Activated B cell treated with CpG ODN at 0.5 μM for 24 hours (primary cell): ENCODE measurements at regions not wholly inside any gene's neighbourhood (a gene's known extent, or its start where the extent isn't known, plus 50 kb on each side); places are given as distances from the start of the nearest gene placed in this dataset.
A peak's percentile ranks its signal among the peaks of the same experiment; 100 is the strongest.

Source experiments
- ATAC-seq: fragments of 200-7000 bp; cut with Tn5 transposase; one replicate; pipeline ENCODE4 v1.10.0; 2021; ENCODE audit warnings: low read depth, mild to moderate bottlenecking, moderate library complexity
- CTCF ChIA-PET: fragments of 350-600 bp; sonication (Branson Sonifier 250); formaldehyde crosslinking; loops from one replicate; lab custom pipeline; 2021; ENCODE audit warnings: antibody characterized with exemption; lab: Charles Lee
- POLR2A ChIA-PET: fragments of 350-600 bp; sonication (Branson Sonifier 250); formaldehyde crosslinking; loops from one replicate; lab custom pipeline; 2021; ENCODE audit warnings: antibody characterized with exemption; lab: Charles Lee
- DNase-seq: peaks from one replicate; pipeline ENCODE4 v3.0.0; 2022
- H3K27ac Mint-ChIP-seq: one replicate; pipeline ENCODE4 v1.8.0; 2020; ENCODE audit warnings: mixed read lengths
- H3K27me3 Mint-ChIP-seq: one replicate; pipeline ENCODE4 v1.8.0; 2021; ENCODE audit warnings: mixed read lengths
- H3K36me3 Mint-ChIP-seq: one replicate; pipeline ENCODE4 v1.8.0; 2021; ENCODE audit warnings: low read depth, mixed read lengths
- H3K4me1 Mint-ChIP-seq: one replicate; pipeline ENCODE4 v1.8.0; 2021; ENCODE audit warnings: mixed read lengths
- H3K4me3 Mint-ChIP-seq: one replicate; pipeline ENCODE4 v1.8.0; 2020; ENCODE audit warnings: mild to moderate bottlenecking, mixed read lengths
- H3K9me3 Mint-ChIP-seq: one replicate; pipeline ENCODE4 v1.8.0; 2020; ENCODE audit warnings: mixed read lengths
- CTCF ChIP-seq: fragments of 200-600 bp; IDR thresholded peaks from one replicate; pipeline ENCODE4 v1.8.0; 2022; ENCODE audit warnings: antibody characterized with exemption, mild to moderate bottlenecking
- intact Hi-C: fragments of 100-400 bp; cut with micrococcal nuclease; formaldehyde crosslinking; loops from one replicate; pipeline ENCODE4 v1.15.1; 2024

DNA sequence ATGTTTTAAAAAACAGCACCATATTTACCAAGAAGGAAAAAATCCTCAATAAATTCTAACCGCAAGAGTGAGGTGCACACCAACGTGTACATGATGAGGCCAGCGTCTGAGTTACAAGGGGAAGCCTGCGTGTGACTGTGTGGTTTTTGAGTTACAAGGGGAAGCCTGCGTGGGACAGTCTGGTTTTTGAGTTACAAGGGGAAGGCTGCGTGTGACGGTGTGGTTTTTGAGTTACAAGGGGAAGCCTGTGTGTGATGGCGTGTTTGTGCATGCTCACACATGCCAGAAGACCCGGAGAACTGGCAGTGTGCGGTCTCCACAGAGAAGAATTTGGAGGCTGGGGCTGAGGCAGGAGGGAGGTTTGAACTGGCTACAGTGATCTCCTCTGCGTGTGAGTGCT is 1376.4 kb downstream of the TBC1D22A start:
- POLR2A ChIA-PET = no interaction called here
- H3K36me3 Mint-ChIP-seq = no peaks in the 10 kb centered on the region
- peaks cover 10% of the 10 kb centered on the region for H3K4me1 Mint-ChIP-seq
- CTCF ChIA-PET = no interaction called here
- peaks cover 3% of the 10 kb centered on the region for H3K9me3 Mint-ChIP-seq
- H3K27ac Mint-ChIP-seq = no peak overlapping the region
- no peak for DNase-seq
- peaks cover 13% of the 10 kb centered on the region for H3K27me3 Mint-ChIP-seq
- no peak overlapping the region for H3K4me3 Mint-ChIP-seq
- intact Hi-C loops = no loop called here
- ATAC-seq = peak; percentile 31
- no peak for TF ChIP-seq CTCF

GRCh38 chr22:48138427-48138826 is 1376.0 kb downstream of the TBC1D22A start:
- H3K27ac Mint-ChIP-seq = no peak overlapping the region
- ATAC-seq = no peak
- intact Hi-C loops = no loop called here
- no peak for DNase-seq
- ChIA-PET POLR2A (no interaction called here), CTCF (no interaction called here)
- no peak overlapping the region for H3K4me3 Mint-ChIP-seq
- peaks cover 10% of the 10 kb centered on the region for H3K4me1 Mint-ChIP-seq
- H3K27me3 Mint-ChIP-seq = peaks cover 11% of the 10 kb centered on the region
- H3K9me3 Mint-ChIP-seq = peaks cover 3% of the 10 kb centered on the region
- H3K36me3 Mint-ChIP-seq = no peaks in the 10 kb centered on the region
- TF ChIP-seq CTCF = no peak

DNA sequence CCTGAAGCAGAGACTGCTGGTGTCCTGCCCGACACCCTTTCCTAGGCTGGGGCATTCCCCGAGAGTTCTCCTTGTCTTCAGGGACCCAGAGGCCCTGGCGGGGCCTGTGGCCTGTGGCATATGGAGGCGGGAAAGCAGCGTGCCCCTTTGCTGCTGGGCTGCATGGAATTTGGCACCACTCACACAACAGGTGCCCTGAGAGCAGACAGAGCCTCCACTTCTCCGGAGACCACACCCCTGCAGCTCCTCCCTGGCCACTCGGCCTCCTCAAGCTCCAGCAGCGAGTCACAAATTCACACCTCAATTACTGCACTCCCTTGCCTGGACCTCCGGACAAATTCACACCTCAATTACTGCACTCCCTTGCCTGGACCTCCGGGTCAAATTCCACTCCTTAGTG is 1375.2 kb downstream of the TBC1D22A start:
- Mint-ChIP-seq H3K9me3 (no peaks in the 10 kb centered on the region), H3K27me3 (peaks cover 4% of the 10 kb centered on the region), H3K4me3 (no peak overlapping the region), H3K4me1 (peaks cover 10% of the 10 kb centered on the region), H3K36me3 (no peaks in the 10 kb centered on the region), H3K27ac (no peak overlapping the region)
- no peak for TF ChIP-seq CTCF
- intact Hi-C loops = no loop called here
- DNase-seq = no peak
- ATAC-seq = no peak
- CTCF ChIA-PET = no interaction called here
- POLR2A ChIA-PET = no interaction called here

DNA sequence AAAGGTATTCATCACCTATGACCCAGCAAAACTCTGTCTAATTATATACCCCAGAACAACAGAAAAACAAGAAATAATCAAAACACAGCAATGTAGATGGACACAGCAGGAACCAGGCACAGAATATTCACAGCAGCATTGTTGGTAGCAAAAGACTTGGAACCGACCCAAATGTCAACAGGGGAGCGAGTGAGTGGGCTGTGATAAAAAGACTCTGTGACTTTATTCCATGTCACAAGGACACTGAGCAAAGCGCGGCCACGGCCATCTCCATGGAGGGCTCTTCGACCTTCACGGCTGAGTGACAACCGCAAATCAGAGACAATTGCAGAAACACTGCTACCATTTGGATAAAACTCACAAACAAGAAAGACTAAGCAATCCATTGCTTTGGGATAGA is 1373.1 kb downstream of the TBC1D22A start:
- Mint-ChIP-seq H3K9me3 (no peaks in the 10 kb centered on the region), H3K27ac (no peak overlapping the region), H3K4me1 (peaks cover 10% of the 10 kb centered on the region), H3K36me3 (no peaks in the 10 kb centered on the region), H3K27me3 (no peaks in the 10 kb centered on the region), H3K4me3 (no peak overlapping the region)
- no peak for DNase-seq
- intact Hi-C loops = no loop called here
- no peak for TF ChIP-seq CTCF
- ChIA-PET POLR2A (no interaction called here), CTCF (interaction anchor here (0.6 kb wide), 1 partner anchor 231 kb away, joined by 3 read pairs; no protein-coding TSS in a partner anchor)
- no peak for ATAC-seq

- Mint-ChIP-seq H3K36me3 (no peaks in the 10 kb centered on the region), H3K9me3 (peaks cover 2% of the 10 kb centered on the region), H3K4me1 (peaks cover 7% of the 10 kb centered on the region), H3K4me3 (no peak overlapping the region), H3K27ac (no peak overlapping the region), H3K27me3 (peaks cover 2% of the 10 kb centered on the region)
- intact Hi-C loops = no loop called here
- no peak for TF ChIP-seq CTCF
- ChIA-PET CTCF (no interaction called here), POLR2A (no interaction called here)
- ATAC-seq (no peak), DNase-seq (no peak)
Observed at GRCh38 chr22:48125416-48125815, 1363.0 kb downstream of the TBC1D22A start.
